K562 (cell line): ENCODE measurements at regions not wholly inside any gene's neighbourhood (a gene's known extent, or its start where the extent isn't known, plus 50 kb on each side); places are given as distances from the start of the nearest gene placed in this dataset.

Source experiments
- MNT ChIP-seq, 2 experiments: fragments of 450-650 bp; conservative IDR thresholded peaks; 2 replicates each; pipeline ENCODE4 v1.6.1; 2017; ENCODE audit warnings: mild to moderate bottlenecking in 2 of 2, moderate library complexity in 2 of 2
- NFRKB ChIP-seq: fragments of 450-650 bp; IDR thresholded peaks from 2 replicates; pipeline ENCODE4 v1.6.1; 2016; ENCODE audit warnings: low read depth
- THRA ChIP-seq: fragments of 450-650 bp; IDR thresholded peaks from 2 replicates; pipeline ENCODE4 v1.6.1; 2017; ENCODE audit warnings: mild to moderate bottlenecking, moderate library complexity
- ZNF184 ChIP-seq: sonication (generic); formaldehyde crosslinking; IDR thresholded peaks from 2 replicates; pipeline ENCODE4 v1.5.0; 2020; ENCODE audit warnings: missing genetic modification reagents
- TF ChIP-seq, protein P1 (sequence below): fragments of 250-450 bp; sonication (Bioruptor Pico); IDR thresholded peaks from 2 replicates; pipeline ENCODE4 v1.4.0; 2020

GRCh38 chr5:4684946-4685345, 455.2 kb upstream of the ADAMTS16 start (continued):
- TF ChIP-seq, protein P1, sequence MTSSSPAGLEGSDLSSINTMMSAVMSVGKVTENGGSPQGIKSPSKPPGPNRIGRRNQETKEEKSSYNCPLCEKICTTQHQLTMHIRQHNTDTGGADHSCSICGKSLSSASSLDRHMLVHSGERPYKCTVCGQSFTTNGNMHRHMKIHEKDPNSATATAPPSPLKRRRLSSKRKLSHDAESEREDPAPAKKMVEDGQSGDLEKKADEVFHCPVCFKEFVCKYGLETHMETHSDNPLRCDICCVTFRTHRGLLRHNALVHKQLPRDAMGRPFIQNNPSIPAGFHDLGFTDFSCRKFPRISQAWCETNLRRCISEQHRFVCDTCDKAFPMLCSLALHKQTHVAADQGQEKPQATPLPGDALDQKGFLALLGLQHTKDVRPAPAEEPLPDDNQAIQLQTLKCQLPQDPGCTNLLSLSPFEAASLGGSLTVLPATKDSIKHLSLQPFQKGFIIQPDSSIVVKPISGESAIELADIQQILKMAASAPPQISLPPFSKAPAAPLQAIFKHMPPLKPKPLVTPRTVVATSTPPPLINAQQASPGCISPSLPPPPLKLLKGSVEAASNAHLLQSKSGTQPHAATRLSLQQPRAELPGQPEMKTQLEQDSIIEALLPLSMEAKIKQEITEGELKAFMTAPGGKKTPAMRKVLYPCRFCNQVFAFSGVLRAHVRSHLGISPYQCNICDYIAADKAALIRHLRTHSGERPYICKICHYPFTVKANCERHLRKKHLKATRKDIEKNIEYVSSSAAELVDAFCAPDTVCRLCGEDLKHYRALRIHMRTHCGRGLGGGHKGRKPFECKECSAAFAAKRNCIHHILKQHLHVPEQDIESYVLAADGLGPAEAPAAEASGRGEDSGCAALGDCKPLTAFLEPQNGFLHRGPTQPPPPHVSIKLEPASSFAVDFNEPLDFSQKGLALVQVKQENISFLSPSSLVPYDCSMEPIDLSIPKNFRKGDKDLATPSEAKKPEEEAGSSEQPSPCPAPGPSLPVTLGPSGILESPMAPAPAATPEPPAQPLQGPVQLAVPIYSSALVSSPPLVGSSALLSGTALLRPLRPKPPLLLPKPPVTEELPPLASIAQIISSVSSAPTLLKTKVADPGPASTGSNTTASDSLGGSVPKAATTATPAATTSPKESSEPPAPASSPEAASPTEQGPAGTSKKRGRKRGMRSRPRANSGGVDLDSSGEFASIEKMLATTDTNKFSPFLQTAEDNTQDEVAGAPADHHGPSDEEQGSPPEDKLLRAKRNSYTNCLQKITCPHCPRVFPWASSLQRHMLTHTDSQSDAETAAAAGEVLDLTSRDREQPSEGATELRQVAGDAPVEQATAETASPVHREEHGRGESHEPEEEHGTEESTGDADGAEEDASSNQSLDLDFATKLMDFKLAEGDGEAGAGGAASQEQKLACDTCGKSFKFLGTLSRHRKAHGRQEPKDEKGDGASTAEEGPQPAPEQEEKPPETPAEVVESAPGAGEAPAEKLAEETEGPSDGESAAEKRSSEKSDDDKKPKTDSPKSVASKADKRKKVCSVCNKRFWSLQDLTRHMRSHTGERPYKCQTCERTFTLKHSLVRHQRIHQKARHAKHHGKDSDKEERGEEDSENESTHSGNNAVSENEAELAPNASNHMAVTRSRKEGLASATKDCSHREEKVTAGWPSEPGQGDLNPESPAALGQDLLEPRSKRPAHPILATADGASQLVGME (CRISPR knock-in tag) = no peak
- TF ChIP-seq THRA (no peak), NFRKB (no peak), MNT (conservative IDR thresholded peaks at IDR 0.05) (no peak), ZNF184 (no peak)
